ENCODE measurements at regions not wholly inside any gene's neighbourhood (a gene's known extent, or its start where the extent isn't known, plus 50 kb on each side); places are given as distances from the start of the nearest gene placed in this dataset.

GRCh38 chr3:24985668-24986067 is 442.4 kb upstream of the RARB start:
- no peak for TF ChIP-seq CTCF (IDR thresholded peaks at IDR 0.05; ENCODE audit: low read depth, low read length)
- TF ChIP-seq MAX (IDR thresholded peaks at IDR 0.05; ENCODE audit: low read depth, low read length): no peak
- TF ChIP-seq POLR2A (IDR thresholded peaks at IDR 0.05; ENCODE audit: extremely low read depth, insufficient read length): no peak

All from NB4 (cell line).